ENCODE measurements at regions not wholly inside any gene's neighbourhood (a gene's known extent, or its start where the extent isn't known, plus 50 kb on each side); places are given as distances from the start of the nearest gene placed in this dataset.
A peak's percentile ranks its signal among the peaks of the same experiment; 100 is the strongest.
"Not testable (repeated sequence)": the region's sequence is repeated elsewhere in the genome, so short reads cannot be mapped to it uniquely, and the experiment has no call there.

DNA sequence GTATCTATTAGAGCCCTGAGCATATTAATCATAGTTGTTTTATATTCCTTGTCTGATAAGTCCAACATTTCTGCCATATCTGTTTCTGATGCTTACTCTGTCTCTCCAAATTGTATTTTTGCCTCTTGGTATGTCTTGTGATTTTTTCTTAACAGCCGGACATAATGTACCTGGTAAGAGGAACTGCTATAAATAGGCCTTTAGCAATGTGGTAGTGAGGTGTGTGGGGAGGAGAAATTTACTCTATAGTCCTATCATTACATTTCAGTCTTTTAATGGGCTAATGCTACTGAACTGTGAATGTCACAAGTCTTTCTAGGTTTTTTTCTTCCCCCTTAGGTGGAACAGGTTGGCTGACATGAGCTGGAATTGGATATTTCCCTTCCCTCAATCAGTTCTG, 176.1 kb upstream of the FGF10 start:
- FAIRE-seq: no peak

DNA sequence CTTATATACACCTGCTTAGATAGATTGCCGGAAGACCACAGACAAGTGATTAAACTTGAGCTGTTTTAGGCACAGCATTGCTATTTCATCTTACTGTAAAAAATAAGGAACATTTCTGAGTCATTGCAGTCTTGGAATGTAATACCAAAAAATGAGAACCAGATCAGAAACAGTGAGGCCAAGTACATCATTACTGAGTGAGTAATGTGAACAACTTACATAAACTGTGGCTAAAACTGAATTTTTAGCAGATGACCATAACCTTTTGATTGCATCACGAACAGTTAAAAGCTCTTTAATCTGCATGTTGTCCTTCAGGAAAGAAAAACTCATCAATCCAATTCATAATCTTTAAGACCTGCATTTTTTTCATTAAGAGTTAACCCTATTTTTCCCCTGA, 157.1 kb upstream of the FGF10 start:
- FAIRE-seq: no peak
- DNase-seq (ENCODE audit: insufficient read length, low spot score): no peak

More for the DNA sequence above, 176.1 kb upstream of the FGF10 start:
- no peak for DNase-seq (ENCODE audit: insufficient read length, low spot score)

DNA sequence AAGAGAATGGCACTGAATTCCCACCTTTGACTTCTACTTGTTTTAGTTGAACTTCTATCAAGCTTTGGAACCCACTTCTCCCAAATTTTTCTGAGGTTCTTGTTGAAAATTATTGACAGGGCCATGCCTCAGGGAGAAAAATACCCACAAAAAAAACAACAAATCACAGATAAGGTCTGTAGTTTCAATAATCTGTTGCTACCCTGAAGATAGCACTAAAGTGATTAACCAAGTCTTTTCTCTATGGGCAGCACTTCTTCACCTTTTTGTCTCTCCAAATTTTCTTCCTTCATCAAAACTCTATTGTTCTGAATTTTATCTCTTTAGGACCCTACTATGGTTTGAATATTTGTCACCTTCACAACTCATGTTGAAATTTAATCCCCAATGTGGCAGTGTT, 154.3 kb upstream of the FGF10 start:
- no peak for DNase-seq (ENCODE audit: insufficient read length, low spot score)
- FAIRE-seq: no peak

GRCh38 chr5:44542470-44542869, 153.2 kb upstream of the FGF10 start:
- no peak for FAIRE-seq

DNA sequence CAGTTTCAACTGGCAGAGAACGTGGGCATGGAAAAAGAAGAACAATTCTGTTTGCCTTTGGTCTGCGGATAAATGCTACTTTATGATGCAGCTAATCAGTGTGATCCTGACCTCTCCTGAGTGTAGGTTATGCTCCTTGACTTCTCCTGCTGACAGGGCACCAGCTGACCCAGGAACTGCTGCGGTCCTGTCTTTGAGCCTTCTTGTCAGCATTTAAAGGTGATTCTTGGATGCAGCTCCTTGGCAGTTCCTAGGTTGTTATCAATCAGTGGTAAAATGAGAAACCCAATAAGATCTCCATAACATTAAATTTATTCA, 150.3 kb upstream of the FGF10 start:
- no peak for FAIRE-seq

More at GRCh38 chr5:44542470-44542869, 153.2 kb upstream of the FGF10 start:
- DNase-seq (ENCODE audit: insufficient read length, low spot score): no peak

GRCh38 chr5:44538797-44539601, 149.8 kb upstream of the FGF10 start:
- DNase-seq (ENCODE audit: insufficient read length, low spot score): no peak

More for the DNA sequence above, 150.3 kb upstream of the FGF10 start:
- no peak for DNase-seq (ENCODE audit: insufficient read length, low spot score)

DNA sequence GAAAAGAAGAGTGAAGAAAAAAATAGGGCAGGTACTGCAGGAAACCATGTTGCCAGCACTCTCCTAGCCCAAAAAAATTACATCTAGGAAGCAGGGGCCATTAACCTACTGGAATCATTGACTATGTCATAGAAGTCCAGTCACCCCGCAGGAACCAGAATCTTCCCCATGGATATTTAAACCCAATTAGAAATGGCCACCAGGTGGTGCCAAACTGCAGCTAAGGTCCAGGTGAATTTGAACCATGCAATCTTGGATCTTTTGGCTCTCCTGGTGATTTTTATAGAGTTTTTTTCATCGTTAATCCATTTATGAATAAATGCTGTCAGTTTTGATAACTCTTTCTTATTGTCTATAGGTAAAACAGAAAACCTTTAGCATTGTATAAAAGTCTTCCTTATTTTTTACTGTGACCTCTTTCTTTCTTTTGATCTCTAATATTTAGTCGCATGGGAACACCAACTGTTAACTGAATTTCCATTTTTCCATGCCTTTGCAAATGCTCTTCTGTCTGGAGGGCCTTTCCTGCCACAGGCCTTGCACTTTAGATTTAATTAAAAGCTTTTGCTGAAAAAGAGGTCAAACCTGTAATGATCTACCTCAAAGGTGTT, 147.5 kb upstream of the FGF10 start:
- DNase-seq (ENCODE audit: insufficient read length, low spot score): peak; percentile 4
- FAIRE-seq: peak; percentile 67

More at GRCh38 chr5:44538797-44539601, 149.8 kb upstream of the FGF10 start:
- FAIRE-seq: no peak

- DNase-seq (ENCODE audit: insufficient read length, low spot score) (no peak), FAIRE-seq (no peak)
These were observed 146.4 kb upstream of the FGF10 start for GRCh38 chr5:44535621-44536020.

DNA sequence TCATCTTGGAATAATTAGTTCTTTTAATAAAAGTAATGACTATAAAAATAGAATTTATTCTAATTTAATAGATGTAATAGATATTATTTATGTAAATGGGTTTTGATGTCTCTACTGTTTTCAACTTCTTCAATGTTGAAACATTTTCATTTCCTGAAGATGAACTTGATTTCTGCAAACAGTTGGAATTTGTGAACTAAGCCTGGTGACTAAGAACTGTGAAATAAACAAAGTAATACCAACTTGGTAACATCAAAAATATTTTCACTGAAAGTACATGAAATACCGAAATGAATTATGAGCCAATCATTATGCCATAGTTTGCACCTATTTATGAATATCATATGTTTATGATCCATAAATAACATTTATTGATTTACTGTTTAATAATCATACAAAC, 143.8 kb upstream of the FGF10 start:
- FAIRE-seq (no peak), DNase-seq (ENCODE audit: insufficient read length, low spot score) (no peak)

DNA sequence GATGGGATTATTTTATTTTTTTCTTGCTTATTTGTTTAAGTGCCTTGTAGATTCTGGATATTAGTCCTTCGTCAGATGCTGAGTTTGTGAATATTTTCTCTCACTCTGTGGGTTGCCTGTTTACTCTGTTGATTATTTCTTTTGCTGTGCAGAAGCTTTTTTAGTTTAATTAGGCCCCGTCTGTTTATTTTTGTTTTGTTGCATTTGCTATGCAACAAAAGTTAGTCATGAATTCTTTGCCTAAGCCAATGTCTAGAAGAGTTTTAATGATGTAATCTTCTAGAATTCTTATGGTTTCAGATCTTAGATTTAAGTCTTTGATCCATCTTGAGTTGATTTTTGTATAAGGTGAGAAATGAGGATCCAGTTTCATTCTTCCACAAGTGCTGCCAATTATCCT, 142.5 kb upstream of the FGF10 start:
- DNase-seq (ENCODE audit: insufficient read length, low spot score); FAIRE-seq: not testable (repeated sequence)

- FAIRE-seq; DNase-seq (ENCODE audit: insufficient read length, low spot score): not testable (repeated sequence)
These were observed 141.6 kb upstream of the FGF10 start for GRCh38 chr5:44530783-44531182.

GRCh38 chr5:44511596-44511995, 122.4 kb upstream of the FGF10 start:
- FAIRE-seq (no peak), DNase-seq (ENCODE audit: insufficient read length, low spot score) (no peak)

DNA sequence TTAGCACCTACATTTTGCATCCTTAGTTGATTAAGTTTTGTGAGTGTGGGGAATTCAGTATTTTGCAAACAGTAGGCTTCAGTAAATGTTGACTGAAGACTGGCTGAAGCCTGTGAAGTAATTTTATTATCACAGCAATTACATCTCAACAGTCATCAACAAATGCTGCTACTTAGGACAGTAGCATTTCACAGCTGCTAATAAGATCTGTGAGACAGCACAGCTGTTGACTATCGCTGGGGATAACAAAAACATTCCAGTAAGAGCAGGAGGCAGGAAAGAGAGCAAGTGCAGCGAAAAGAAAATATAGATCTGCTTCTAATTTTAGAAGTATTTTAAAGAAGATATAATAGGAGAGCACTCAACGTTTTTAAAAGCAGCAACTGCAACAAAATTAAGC, 117.3 kb upstream of the FGF10 start:
- FAIRE-seq: no peak
- no peak for DNase-seq (ENCODE audit: insufficient read length, low spot score)

GRCh38 chr5:44499381-44499780, 110.2 kb upstream of the FGF10 start:
- no peak for FAIRE-seq
- no peak for DNase-seq (ENCODE audit: insufficient read length, low spot score)

- DNase-seq (ENCODE audit: insufficient read length, low spot score) (no peak), FAIRE-seq (no peak)
These were observed 108.4 kb upstream of the FGF10 start for GRCh38 chr5:44497606-44498005.

GRCh38 chr5:44495280-44495679, 106.1 kb upstream of the FGF10 start:
- DNase-seq (ENCODE audit: insufficient read length, low spot score) (no peak), FAIRE-seq (no peak)

DNA sequence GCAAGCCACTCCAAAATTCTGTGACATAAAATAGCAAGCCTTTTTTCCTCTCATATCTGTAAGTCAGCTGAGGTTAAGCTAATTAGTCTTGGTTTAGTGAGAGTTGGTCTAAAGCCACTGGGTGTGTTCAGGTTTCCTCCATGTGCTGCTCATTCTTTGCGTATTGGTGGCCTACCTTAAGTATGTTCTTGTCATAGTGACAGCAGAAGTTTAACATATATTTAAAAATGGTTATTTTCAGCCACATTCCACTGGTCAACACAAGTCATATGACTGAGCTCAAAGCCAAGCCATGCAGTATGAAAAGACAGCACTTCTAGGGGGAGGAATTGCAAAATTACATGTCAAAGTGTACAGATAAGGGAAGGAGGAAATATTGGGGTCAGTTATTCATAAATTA, 100.5 kb upstream of the FGF10 start:
- FAIRE-seq (no peak), DNase-seq (ENCODE audit: insufficient read length, low spot score) (no peak)

- DNase-seq (ENCODE audit: insufficient read length, low spot score) (no peak), FAIRE-seq (no peak)
These were observed 97.4 kb upstream of the FGF10 start for GRCh38 chr5:44486591-44486990.

GRCh38 chr5:44454002-44454401, 64.8 kb upstream of the FGF10 start:
- FAIRE-seq: no peak
- DNase-seq (ENCODE audit: insufficient read length, low spot score): no peak

- DNase-seq (ENCODE audit: insufficient read length, low spot score) (no peak), FAIRE-seq (no peak)
These were observed 57.2 kb upstream of the FGF10 start for GRCh38 chr5:44446399-44446798.

DNA sequence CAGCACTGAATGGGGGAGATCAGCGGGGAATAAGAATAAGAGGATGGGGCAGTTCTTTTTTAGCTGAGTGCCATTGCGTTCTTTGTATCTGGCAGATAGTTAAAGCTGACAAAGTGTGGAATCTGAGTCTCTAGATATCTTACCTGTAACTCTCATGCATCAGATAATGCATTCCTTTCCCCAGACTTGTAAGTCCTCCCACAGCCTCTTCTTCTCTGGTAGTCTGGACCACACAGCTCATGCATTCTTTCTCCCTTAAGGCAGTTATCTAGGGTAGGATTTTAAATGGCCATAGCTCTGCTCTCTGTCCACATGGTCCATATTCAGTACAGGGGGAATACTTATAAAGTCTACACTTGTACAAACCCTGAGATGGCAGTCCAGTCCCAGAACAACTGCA, 54.0 kb upstream of the FGF10 start:
- no peak for DNase-seq (ENCODE audit: insufficient read length, low spot score)
- FAIRE-seq: no peak

DNA sequence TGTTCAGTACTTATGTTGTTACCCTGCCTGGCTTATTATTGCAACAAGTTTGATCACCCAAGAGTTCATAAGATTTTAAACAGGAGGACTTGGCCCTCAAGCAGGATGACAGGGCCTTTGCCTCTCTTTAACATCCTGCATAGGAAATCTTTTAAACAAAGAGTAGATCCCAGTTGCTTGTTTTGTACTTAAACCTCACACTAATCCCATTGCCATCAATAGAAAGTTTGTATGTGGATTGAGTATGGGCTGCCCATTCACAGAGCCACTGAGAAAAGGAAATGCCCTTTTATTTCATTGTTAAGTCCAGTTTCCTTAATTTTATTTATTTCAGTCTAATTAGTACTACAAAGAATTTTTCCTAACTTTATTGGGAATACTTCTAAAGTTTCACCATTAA, 52.2 kb upstream of the FGF10 start:
- FAIRE-seq: no peak
- no peak for DNase-seq (ENCODE audit: insufficient read length, low spot score)
